ENCODE measurements at regions not wholly inside any gene's neighbourhood (a gene's known extent, or its start where the extent isn't known, plus 50 kb on each side); places are given as distances from the start of the nearest gene placed in this dataset.

DNA sequence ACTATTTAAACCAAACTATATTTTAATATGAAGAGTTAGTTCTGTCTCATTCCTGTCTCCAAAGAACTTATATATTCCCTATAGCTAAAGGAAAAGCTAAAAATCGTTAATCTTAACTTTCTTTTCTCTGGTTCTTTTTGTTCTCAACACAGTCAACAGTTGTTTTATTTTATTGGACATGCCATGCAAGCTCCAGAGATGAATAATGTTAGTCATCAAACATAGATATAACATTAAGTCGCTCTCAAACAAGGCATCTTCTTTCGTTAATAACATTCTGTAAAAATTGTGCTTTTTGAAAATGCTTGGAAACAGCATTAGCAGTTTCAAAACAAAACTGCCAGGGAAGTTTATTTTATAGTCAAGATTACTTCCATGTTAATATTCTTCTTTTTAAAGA lies 117.9 kb upstream of the GPM6A start:
- TF ChIP-seq, protein P1, sequence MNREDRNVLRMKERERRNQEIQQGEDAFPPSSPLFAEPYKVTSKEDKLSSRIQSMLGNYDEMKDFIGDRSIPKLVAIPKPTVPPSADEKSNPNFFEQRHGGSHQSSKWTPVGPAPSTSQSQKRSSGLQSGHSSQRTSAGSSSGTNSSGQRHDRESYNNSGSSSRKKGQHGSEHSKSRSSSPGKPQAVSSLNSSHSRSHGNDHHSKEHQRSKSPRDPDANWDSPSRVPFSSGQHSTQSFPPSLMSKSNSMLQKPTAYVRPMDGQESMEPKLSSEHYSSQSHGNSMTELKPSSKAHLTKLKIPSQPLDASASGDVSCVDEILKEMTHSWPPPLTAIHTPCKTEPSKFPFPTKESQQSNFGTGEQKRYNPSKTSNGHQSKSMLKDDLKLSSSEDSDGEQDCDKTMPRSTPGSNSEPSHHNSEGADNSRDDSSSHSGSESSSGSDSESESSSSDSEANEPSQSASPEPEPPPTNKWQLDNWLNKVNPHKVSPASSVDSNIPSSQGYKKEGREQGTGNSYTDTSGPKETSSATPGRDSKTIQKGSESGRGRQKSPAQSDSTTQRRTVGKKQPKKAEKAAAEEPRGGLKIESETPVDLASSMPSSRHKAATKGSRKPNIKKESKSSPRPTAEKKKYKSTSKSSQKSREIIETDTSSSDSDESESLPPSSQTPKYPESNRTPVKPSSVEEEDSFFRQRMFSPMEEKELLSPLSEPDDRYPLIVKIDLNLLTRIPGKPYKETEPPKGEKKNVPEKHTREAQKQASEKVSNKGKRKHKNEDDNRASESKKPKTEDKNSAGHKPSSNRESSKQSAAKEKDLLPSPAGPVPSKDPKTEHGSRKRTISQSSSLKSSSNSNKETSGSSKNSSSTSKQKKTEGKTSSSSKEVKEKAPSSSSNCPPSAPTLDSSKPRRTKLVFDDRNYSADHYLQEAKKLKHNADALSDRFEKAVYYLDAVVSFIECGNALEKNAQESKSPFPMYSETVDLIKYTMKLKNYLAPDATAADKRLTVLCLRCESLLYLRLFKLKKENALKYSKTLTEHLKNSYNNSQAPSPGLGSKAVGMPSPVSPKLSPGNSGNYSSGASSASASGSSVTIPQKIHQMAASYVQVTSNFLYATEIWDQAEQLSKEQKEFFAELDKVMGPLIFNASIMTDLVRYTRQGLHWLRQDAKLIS (CRISPR knock-in tag; IDR thresholded peaks at IDR 0.05; ENCODE audit: borderline replicate concordance): no peak
- TF ChIP-seq, protein P2, sequence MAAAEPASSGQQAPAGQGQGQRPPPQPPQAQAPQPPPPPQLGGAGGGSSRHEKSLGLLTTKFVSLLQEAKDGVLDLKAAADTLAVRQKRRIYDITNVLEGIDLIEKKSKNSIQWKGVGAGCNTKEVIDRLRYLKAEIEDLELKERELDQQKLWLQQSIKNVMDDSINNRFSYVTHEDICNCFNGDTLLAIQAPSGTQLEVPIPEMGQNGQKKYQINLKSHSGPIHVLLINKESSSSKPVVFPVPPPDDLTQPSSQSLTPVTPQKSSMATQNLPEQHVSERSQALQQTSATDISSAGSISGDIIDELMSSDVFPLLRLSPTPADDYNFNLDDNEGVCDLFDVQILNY (CRISPR knock-in tag; IDR thresholded peaks at IDR 0.05): no peak
- TF ChIP-seq, protein P3, sequence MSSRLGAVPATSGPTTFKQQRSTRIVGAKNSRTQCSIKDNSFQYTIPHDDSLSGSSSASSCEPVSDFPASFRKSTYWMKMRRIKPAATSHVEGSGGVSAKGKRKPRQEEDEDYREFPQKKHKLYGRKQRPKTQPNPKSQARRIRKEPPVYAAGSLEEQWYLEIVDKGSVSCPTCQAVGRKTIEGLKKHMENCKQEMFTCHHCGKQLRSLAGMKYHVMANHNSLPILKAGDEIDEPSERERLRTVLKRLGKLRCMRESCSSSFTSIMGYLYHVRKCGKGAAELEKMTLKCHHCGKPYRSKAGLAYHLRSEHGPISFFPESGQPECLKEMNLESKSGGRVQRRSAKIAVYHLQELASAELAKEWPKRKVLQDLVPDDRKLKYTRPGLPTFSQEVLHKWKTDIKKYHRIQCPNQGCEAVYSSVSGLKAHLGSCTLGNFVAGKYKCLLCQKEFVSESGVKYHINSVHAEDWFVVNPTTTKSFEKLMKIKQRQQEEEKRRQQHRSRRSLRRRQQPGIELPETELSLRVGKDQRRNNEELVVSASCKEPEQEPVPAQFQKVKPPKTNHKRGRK (CRISPR knock-in tag; IDR thresholded peaks at IDR 0.05; ENCODE audit: borderline replicate concordance): no peak
- TF ChIP-seq, protein P4, sequence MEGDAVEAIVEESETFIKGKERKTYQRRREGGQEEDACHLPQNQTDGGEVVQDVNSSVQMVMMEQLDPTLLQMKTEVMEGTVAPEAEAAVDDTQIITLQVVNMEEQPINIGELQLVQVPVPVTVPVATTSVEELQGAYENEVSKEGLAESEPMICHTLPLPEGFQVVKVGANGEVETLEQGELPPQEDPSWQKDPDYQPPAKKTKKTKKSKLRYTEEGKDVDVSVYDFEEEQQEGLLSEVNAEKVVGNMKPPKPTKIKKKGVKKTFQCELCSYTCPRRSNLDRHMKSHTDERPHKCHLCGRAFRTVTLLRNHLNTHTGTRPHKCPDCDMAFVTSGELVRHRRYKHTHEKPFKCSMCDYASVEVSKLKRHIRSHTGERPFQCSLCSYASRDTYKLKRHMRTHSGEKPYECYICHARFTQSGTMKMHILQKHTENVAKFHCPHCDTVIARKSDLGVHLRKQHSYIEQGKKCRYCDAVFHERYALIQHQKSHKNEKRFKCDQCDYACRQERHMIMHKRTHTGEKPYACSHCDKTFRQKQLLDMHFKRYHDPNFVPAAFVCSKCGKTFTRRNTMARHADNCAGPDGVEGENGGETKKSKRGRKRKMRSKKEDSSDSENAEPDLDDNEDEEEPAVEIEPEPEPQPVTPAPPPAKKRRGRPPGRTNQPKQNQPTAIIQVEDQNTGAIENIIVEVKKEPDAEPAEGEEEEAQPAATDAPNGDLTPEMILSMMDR (IDR thresholded peaks at IDR 0.05): no peak
- no peak for TF ChIP-seq ZBTB21 (CRISPR knock-in tag; IDR thresholded peaks at IDR 0.05; ENCODE audit: borderline replicate concordance)
- TF ChIP-seq, protein P5, sequence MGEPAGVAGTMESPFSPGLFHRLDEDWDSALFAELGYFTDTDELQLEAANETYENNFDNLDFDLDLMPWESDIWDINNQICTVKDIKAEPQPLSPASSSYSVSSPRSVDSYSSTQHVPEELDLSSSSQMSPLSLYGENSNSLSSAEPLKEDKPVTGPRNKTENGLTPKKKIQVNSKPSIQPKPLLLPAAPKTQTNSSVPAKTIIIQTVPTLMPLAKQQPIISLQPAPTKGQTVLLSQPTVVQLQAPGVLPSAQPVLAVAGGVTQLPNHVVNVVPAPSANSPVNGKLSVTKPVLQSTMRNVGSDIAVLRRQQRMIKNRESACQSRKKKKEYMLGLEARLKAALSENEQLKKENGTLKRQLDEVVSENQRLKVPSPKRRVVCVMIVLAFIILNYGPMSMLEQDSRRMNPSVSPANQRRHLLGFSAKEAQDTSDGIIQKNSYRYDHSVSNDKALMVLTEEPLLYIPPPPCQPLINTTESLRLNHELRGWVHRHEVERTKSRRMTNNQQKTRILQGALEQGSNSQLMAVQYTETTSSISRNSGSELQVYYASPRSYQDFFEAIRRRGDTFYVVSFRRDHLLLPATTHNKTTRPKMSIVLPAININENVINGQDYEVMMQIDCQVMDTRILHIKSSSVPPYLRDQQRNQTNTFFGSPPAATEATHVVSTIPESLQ (CRISPR knock-in tag; IDR thresholded peaks at IDR 0.05): no peak
- TF ChIP-seq SP1 (CRISPR knock-in tag; conservative IDR thresholded peaks at IDR 0.05): no peak
- TF ChIP-seq, protein P6, sequence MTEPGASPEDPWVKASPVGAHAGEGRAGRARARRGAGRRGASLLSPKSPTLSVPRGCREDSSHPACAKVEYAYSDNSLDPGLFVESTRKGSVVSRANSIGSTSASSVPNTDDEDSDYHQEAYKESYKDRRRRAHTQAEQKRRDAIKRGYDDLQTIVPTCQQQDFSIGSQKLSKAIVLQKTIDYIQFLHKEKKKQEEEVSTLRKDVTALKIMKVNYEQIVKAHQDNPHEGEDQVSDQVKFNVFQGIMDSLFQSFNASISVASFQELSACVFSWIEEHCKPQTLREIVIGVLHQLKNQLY (CRISPR knock-in tag; IDR thresholded peaks at IDR 0.05): no peak
- no peak for TF ChIP-seq ESRRA (CRISPR knock-in tag; IDR thresholded peaks at IDR 0.05; ENCODE audit: borderline replicate concordance)
- TF ChIP-seq MXD4 (CRISPR knock-in tag; IDR thresholded peaks at IDR 0.05; ENCODE audit: borderline replicate concordance): no peak
- no peak for TF ChIP-seq CREB1 (CRISPR knock-in tag; IDR thresholded peaks at IDR 0.05)
- TF ChIP-seq, protein P7, sequence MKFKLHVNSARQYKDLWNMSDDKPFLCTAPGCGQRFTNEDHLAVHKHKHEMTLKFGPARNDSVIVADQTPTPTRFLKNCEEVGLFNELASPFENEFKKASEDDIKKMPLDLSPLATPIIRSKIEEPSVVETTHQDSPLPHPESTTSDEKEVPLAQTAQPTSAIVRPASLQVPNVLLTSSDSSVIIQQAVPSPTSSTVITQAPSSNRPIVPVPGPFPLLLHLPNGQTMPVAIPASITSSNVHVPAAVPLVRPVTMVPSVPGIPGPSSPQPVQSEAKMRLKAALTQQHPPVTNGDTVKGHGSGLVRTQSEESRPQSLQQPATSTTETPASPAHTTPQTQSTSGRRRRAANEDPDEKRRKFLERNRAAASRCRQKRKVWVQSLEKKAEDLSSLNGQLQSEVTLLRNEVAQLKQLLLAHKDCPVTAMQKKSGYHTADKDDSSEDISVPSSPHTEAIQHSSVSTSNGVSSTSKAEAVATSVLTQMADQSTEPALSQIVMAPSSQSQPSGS (CRISPR knock-in tag; IDR thresholded peaks at IDR 0.05; ENCODE audit: borderline replicate concordance, low read depth): no peak

All from WTC11 (cell line).